OCI-LY3 (cell line): ENCODE measurements at regions not wholly inside any gene's neighbourhood (a gene's known extent, or its start where the extent isn't known, plus 50 kb on each side); places are given as distances from the start of the nearest gene placed in this dataset.
"Not testable (repeated sequence)": the region's sequence is repeated elsewhere in the genome, so short reads cannot be mapped to it uniquely, and the experiment has no call there.

Source experiments
- H2AFZ ChIP-seq: fragments of 200-600, 300-600 bp; shearing (Covaris generic); 2 replicates; pipeline ENCODE4 v1.6.0; 2014; ENCODE audit warnings: antibody characterized with exemption, low read depth, low read length
- H3K27ac ChIP-seq: fragments of 200-600, 300-600 bp; sonication (generic); 2 replicates; pipeline ENCODE4 v1.5.1; 2014; ENCODE audit warnings: mild to moderate bottlenecking, low read length, moderate library complexity, mixed read lengths
- H3K27me3 ChIP-seq: fragments of 200-600, 300-600 bp; sonication (generic); 2 replicates; pipeline ENCODE4 v1.6.1; 2014; ENCODE audit warnings: low read depth, low read length, mixed read lengths
- H3K36me3 ChIP-seq: fragments of 200-600, 300-600 bp; sonication (generic); replicated peaks from 2 replicates; pipeline ENCODE3; 2014; ENCODE audit warnings: low read depth, low read length, mixed read lengths
- H3K4me1 ChIP-seq: fragments of 300-600, 200-600 bp; sonication (generic); 2 replicates; pipeline ENCODE4 v1.6.1; 2014; ENCODE audit warnings: low read length, mixed read lengths
- H3K4me2 ChIP-seq: fragments of 200-600, 300-600 bp; sonication (generic); 2 replicates; pipeline ENCODE4 v1.6.1; 2014; ENCODE audit warnings: low read length, mixed read lengths
- H3K4me3 ChIP-seq: fragments of 300-600, 200-600 bp; sonication (generic); 2 replicates; pipeline ENCODE4 v1.5.1; 2014; ENCODE audit warnings: antibody characterized with exemption, mild to moderate bottlenecking, low read length, moderate library complexity
- H3K79me2 ChIP-seq: fragments of 300-600, 200-600 bp; shearing (Covaris generic); 2 replicates; pipeline ENCODE4 v1.6.1; 2014; ENCODE audit warnings: mild to moderate bottlenecking, low read length, mixed read lengths
- H3K9ac ChIP-seq: fragments of 300-600, 200-600 bp; shearing (Covaris generic); 2 replicates; pipeline ENCODE4 v1.6.0; 2014; ENCODE audit warnings: mild to moderate bottlenecking, low read length, moderate library complexity
- H3K9me3 ChIP-seq: fragments of 200-600, 300-600 bp; shearing (Covaris generic); 2 replicates; pipeline ENCODE4 v1.6.1; 2014; ENCODE audit warnings: low read length, mixed read lengths; ENCODE audit not compliant: insufficient read depth
- H4K20me1 ChIP-seq: fragments of 200-600, 300-600 bp; sonication (generic); 2 replicates; pipeline ENCODE4 v1.6.1; 2016; ENCODE audit warnings: low read length, mixed read lengths; ENCODE audit not compliant: insufficient read depth
- EZH2phosphoT487 ChIP-seq: fragments of 200-600 bp; shearing (Covaris generic); IDR thresholded peaks from 2 replicates; pipeline ENCODE4 v1.6.1; 2018; ENCODE audit warnings: antibody characterized with exemption, mixed run types, low read depth
- TF ChIP-seq, protein P1 (sequence below): fragments of 200-600, 300-600 bp; sonication (generic); IDR thresholded peaks from 2 replicates; pipeline ENCODE4 v1.5.1; 2014; ENCODE audit warnings: antibody characterized with exemption, low read length, low read depth

DNA sequence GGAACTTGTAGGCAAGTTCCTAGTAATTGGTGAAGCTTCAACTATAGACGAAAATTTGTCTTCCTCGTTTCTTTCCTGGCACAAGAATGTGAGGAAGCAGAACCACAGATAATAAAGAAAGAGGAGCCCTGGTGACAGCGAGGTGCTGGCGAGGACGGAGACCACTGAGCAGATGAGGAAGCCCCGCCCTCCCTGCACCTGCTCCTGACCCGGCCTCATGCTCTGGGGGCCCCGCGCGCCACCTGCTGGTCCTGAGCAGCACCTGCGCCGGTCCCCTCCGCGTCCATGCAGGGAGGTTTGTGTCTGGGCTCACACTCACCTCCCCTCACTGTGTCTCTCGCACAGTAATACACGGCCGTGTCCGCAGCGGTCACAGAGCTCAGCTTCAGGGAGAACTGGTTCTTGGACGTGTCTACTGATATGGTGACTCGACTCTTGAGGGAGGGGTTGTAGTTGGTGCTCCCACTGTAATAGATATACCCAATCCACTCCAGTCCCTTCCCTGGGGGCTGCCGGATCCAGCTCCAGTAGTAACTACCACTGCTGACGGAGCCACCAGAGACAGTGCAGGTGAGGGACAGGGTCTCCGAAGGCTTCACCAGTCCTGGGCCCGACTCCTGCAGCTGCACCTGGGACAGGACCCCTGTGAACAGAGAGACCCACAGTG, 1112.5 kb downstream of the TMEM121 start:
- H3K27ac ChIP-seq, H3K36me3 ChIP-seq, H3K9me3 ChIP-seq, H3K4me1 ChIP-seq, H3K27me3 ChIP-seq, H3K79me2 ChIP-seq, H3K9ac ChIP-seq, H4K20me1 ChIP-seq: not testable (repeated sequence)
- TF ChIP-seq, protein P1, sequence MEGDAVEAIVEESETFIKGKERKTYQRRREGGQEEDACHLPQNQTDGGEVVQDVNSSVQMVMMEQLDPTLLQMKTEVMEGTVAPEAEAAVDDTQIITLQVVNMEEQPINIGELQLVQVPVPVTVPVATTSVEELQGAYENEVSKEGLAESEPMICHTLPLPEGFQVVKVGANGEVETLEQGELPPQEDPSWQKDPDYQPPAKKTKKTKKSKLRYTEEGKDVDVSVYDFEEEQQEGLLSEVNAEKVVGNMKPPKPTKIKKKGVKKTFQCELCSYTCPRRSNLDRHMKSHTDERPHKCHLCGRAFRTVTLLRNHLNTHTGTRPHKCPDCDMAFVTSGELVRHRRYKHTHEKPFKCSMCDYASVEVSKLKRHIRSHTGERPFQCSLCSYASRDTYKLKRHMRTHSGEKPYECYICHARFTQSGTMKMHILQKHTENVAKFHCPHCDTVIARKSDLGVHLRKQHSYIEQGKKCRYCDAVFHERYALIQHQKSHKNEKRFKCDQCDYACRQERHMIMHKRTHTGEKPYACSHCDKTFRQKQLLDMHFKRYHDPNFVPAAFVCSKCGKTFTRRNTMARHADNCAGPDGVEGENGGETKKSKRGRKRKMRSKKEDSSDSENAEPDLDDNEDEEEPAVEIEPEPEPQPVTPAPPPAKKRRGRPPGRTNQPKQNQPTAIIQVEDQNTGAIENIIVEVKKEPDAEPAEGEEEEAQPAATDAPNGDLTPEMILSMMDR, result peak; percentile 47
- peak overlapping the region; percentile 54 for H3K4me2 ChIP-seq
- peak overlapping the region; percentile 29; the same call in 1 of the 2 replicates for H2AFZ ChIP-seq
- H3K4me3 ChIP-seq, result peak overlapping the region; percentile 18

DNA sequence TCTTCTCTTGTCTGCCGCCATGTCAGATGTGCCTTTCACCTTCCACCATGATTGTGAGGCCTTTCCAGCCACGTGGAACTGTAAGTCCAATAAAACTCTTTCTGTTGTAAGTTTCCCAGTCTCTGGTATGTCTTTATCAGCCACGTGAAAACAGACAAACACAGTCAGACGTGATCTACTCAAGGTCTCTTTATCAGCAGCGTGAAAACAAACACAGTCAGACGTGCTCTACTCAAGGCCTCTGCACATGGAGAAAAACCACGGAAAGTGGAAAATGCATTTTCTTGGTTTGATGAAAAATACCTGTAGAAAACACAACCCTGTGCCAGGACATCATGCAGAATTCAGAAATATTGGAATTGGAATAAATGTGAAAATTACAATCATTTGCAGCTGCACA, 1115.7 kb downstream of the TMEM121 start:
- Histone ChIP-seq H3K9me3 (no peaks in the 10 kb centered on the region), H3K4me2 (no peak overlapping the region), H3K9ac (no peak overlapping the region), H4K20me1 (no peaks in the 10 kb centered on the region), H3K27me3 (peaks cover 6% of the 10 kb centered on the region), H3K27ac (no peak overlapping the region), H2AFZ (no peak overlapping the region), H3K4me3 (no peak overlapping the region), H3K79me2 (no peaks in the 10 kb centered on the region), H3K4me1 (peaks cover 4% of the 10 kb centered on the region; the same call in 1 of the 2 replicates), H3K36me3 (no peaks in the 10 kb centered on the region)
- TF ChIP-seq EZH2phosphoT487, result no peak
- TF ChIP-seq, protein P1, result no peak

DNA sequence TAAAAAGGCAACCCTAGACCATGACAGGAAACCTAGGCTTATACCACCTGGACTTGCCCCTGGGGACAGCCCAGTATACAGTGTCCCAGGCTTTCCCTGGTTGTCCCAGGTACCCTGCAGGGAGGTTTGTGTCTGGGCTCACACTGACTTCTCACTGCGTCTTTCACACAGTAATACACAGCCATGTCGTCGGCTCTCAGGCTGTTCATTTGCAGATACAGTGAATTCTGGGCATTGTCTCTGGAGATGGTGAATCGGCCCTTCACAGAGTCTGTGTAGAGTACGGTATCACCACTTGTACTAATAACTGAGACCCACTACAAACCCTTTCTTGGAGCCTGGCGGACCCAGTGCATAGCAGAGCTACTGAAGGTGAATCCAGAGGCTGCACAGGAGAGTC, 1116.6 kb downstream of the TMEM121 start:
- H3K36me3 ChIP-seq, H3K4me3 ChIP-seq, H3K9ac ChIP-seq, H3K79me2 ChIP-seq, H3K27me3 ChIP-seq, H3K9me3 ChIP-seq, H3K27ac ChIP-seq, H3K4me1 ChIP-seq, H3K4me2 ChIP-seq, H2AFZ ChIP-seq, H4K20me1 ChIP-seq: not testable (repeated sequence)

DNA sequence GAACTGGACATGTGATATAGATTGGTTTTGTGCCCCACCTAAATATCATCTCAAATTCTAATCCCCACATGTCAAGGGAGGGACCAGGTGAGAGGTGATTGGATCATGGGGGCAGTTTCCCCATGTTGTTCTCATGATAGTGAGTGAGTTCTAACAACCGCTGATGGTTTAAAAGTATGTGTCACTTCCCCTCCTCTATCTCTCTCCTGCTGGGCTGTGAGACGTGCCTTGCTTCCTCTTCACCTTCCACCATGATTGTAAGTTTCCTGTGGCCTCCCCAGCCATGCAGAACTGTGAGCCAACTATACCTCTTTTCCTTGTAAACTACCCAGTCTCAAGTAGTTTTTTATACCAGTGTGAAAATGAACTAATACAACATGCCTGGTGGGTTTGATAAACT, 1122.5 kb downstream of the TMEM121 start:
- not testable (repeated sequence) for H3K27ac ChIP-seq, H3K4me3 ChIP-seq, H3K9me3 ChIP-seq, H3K4me2 ChIP-seq, H4K20me1 ChIP-seq, H3K36me3 ChIP-seq, H2AFZ ChIP-seq, H3K79me2 ChIP-seq, H3K9ac ChIP-seq
- Histone ChIP-seq H3K4me1 (peaks cover 12% of the 10 kb centered on the region), H3K27me3 (peaks cover 27% of the 10 kb centered on the region)

DNA sequence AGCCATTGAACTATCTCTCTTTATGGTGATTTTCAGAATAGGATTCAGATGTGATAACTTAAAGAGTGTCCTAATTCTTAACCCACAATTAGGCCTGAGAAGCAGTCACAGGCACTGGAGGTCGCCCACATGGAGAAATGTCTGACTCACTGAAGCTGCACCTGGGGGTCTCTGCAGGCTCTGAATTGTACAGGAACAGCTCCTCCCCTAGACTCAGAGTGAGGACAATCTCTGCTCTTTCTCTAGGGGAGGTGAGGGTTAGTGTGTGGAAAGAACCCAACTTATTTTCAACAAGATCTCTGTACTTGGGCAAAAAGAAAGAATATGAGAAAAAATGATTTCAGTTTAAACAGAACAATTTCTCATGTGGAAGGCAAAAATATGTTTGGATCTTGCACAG, 1124.6 kb downstream of the TMEM121 start:
- TF ChIP-seq, protein P1, result no peak
- no peak for TF ChIP-seq EZH2phosphoT487
- no peaks in the 10 kb centered on the region for H3K36me3 ChIP-seq
- peaks cover 16% of the 10 kb centered on the region for H3K4me1 ChIP-seq
- H3K27me3 ChIP-seq, result peaks cover 31% of the 10 kb centered on the region
- no peaks in the 10 kb centered on the region for H3K79me2 ChIP-seq
- H3K27ac ChIP-seq, result no peak overlapping the region
- H3K9me3 ChIP-seq, result no peaks in the 10 kb centered on the region
- H4K20me1 ChIP-seq, result no peaks in the 10 kb centered on the region
- no peak overlapping the region for H2AFZ ChIP-seq
- H3K4me3 ChIP-seq, result no peak overlapping the region
- H3K9ac ChIP-seq, result no peak overlapping the region
- H3K4me2 ChIP-seq, result no peak overlapping the region
